ENCODE measurements at regions not wholly inside any gene's neighbourhood (a gene's known extent, or its start where the extent isn't known, plus 50 kb on each side); places are given as distances from the start of the nearest gene placed in this dataset.

- peak; percentile 100 for FAIRE-seq
Observed at GRCh38 chr14:54177641-54178621, 218.9 kb upstream of the CDKN3 start.

DNA sequence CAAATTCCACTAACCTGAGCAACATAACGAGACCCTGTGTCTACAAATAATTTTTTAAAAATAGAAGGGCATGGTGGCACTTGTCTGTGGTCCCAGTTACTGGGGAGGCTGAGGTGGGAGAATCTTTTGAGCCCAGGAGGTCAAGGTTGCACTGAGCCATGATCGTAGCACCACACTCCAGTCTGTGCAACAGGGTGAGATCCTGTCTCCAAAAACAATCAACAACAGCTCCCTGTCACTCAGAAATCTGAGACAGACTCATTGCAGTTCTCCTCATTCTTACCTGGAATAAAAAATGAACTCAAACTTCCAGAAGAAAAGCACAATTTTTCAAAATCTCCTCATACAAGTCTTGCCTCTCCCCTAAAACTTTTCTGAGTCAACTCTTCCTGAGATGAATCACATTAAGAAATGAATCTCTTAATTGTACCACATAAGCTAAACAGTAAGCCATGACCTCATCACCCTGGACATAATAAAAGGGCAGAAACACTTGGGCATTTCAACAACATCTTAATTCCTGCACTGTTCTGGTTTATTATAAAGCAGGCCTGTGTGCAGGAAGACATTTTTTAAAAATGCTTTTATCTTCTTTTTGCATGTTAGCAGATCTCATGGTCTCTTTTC lies 214.3 kb upstream of the CDKN3 start:
- FAIRE-seq: peak; percentile 93

DNA sequence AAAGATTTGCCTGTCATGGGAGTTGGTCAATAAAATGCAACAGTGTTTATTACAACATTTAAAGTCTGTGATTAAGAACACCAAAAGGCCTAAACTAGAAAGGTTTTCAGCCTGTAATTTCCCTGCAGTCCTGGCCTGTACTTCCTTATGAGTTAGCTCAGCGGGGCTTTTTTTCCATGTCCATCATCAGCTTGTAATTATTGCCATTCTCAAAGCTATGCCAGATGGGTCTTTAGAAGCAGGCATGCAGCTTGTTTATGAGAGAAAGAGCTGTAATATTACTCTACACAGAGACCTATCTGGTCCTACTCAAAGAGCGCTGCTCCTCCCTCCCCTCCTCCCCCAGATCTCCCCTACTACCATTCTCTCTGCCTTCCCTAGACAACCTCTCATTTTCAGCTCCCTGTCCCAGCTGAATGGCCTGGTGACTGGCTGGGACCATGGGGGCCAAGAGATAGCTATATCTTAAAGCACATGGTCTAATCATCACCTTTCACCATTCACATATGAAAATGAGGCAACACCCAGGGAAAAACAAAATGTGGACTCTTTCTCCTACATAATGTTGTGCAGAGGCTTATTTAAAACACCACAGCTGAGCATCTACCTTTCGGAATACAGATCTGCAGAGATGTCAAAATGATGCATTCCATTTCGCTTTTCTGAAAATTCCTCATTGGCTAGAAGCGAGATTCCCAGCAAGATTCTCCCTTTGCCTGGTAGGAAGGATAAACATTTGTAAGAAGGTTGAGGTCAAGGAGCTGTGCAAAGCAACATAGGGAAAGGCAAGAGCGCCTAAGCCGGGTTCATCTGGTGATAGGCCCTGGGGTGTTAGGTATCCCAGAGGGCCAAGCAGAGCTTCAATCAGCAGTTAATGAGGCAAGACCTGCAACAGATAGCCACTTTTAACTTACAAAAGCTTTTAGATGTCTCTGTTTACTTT lies 209.7 kb upstream of the CDKN3 start:
- FAIRE-seq: peak; percentile 100

DNA sequence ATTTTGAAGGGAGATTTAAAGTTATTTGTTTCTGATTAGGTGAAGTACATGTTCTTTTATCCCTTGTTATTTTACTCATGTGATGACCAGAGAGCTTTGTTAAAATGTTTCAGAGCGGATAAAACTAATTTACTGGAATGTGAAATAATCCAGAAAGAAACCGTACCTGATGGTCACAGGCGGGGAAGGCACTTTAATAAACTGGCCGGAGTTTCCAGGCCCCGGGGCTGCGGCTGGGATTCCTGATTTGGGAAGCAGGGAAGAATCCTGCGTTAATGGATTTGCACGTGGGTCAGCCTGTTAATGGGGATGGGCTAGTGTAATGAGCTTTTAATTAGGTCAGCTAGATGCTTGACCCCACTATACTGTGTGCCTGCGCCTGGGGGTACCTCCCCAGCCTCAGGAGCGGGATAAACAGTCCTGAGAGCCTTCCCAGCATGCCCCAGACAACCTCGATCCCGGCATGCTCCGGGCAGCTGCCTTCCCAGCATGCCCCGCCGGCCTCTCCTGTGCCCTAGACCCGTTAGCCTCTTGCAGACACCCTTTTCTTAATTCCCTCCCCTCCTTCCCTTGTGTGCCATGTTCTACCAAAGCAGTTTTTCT lies 208.6 kb upstream of the CDKN3 start:
- peak; percentile 100 for FAIRE-seq

DNA sequence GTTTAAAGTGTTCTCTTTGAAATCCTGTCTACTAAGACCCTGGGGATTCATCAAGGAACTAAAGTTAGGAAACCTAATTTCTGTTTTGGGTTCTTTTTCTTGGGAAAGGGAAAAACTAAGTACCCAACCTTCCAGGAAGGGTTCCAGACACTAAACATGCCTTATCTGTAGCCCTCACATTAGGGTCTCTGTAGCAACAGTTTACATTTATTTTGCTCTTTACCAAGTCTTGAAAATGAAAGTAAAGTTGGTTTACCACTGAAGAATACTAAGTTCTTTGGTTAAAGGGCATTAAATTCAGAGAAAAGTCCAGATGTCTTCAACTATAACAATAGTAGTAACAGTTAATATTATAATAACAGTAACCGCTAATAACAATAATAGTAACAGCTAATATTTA lies 207.5 kb upstream of the CDKN3 start:
- no peak for FAIRE-seq

DNA sequence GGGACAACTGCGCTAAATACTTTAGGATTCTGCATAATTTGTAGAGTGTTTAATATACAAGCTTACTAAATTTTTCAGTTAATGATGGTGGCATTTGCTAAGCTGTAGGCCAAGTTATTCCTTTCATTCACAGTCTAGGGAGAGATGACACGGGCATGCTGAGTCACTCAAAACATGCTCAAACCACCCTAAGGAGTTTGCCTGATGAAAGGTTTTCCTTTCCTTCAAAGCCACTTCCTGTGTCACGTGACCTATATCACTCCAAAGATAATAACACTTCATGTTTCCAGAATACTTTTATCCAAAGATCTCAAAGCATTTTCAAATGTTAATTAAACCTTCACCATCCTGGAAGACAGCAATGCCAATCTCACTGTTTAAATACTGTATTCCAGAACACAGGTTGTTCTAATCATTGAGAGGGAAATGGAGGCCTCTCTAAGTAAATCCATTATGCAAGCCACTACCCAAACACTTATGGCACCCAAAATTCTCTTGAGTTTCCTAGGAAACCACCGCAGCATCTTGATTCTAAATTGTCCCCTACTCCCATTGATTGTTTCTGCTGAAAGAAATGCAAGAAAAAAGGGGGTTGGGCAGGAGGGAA lies 207.0 kb upstream of the CDKN3 start:
- peak; percentile 92 for FAIRE-seq

GRCh38 chr14:54191846-54192245 lies 205.0 kb upstream of the CDKN3 start:
- no peak for FAIRE-seq

- no peak for FAIRE-seq
Observed at GRCh38 chr14:54192610-54193009, 204.2 kb upstream of the CDKN3 start.

- FAIRE-seq: no peak
Observed at GRCh38 chr14:54193871-54194270, 202.9 kb upstream of the CDKN3 start.

DNA sequence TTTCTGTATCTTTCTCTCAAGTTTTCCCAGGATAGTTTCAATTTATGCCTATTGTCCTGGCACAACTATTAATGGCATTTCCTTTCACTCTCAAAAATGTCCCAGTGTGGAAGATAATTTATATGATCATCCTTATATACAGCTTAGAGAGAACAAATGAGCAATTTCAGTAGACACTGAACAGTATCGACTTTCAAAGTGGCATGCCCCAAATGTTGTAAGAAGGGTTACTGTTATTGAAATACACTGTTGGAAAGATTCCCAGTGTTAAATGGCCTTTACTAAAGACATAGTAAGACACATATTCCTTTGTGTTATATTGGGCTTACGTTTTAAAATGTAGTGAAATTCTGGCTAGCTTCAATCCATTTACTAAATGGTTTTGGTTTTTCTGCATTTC lies 202.3 kb upstream of the CDKN3 start:
- FAIRE-seq: no peak

DNA sequence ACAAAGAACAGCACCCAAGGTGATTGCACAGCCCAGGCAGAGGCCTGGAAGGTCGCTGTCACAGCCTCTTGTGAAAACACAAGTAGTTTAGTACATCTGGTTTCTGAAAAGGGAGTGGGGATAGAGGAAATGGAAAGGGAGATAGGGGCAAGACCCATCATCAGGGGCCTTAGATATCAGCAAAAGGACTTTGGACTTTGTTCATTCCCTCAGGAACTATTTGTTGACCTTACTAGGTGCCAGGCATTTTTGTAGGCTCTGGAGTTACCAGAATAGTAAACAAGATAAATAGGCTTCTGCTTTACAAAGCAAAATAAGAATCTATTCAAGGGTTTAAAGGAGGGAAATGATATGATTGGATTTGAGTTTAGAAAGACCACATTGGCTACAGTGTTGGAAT lies 199.4 kb upstream of the CDKN3 start:
- FAIRE-seq: no peak

DNA sequence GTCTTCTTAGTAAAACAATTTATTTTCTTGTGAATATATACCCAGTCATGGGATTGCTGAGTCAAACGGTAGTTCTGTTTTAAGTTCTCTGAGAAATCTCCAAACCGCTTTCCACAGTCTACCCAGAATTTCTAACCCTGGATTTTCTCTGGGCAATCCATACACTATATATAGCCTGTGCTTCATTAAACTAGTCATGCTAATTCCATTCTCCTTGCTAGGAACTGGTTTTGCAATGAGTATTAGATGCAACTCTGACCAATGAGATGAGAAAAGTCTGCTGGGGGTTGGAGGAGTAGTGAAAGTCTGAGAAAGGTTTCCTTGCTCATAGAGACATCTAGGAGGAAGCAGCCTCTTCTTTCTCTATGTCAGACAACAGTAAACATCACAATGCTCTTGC lies 196.1 kb upstream of the CDKN3 start:
- no peak for FAIRE-seq

DNA sequence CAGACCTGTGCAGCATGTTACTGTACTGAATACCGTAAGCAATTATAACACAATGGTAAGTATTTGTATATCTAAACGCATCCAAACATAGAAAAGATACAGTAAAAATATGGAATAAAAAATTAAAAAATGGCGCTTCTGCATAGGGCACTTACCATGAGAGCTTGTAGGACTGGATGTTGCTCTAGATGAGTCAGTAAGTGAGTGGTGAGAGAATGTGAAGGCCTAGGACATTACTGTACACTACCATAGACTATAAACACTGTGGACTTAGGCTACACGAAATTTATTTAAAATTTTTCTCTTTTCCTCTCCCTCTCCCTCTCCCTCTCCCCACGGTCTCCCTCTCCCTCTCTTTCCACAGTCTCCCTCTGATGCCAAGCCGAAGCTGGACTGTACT lies 194.5 kb upstream of the CDKN3 start:
- FAIRE-seq: no peak

DNA sequence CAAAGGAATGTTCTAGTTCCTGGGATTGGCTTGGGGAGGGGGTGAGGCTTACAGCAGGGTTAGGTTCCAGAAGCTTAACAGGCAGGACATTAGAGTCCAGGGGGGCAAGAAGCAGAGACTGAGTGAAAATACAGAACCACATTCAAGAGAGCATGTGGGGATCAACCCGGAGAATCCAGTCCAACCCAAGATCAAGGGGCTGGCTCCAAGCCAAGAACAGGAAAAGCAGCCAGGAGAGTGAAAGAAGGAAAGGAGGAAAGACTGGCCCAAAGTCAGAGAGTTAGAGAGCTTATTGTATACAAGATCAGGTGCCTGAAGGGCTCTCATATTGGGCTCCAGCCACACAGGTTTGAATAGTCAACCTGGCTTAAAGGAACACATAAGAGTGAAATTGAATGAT lies 190.3 kb upstream of the CDKN3 start:
- FAIRE-seq: no peak

- no peak for FAIRE-seq
Observed at GRCh38 chr14:54207075-54207474, 189.7 kb upstream of the CDKN3 start.

- no peak for FAIRE-seq
Observed at GRCh38 chr14:54207476-54208462, 189.0 kb upstream of the CDKN3 start.

DNA sequence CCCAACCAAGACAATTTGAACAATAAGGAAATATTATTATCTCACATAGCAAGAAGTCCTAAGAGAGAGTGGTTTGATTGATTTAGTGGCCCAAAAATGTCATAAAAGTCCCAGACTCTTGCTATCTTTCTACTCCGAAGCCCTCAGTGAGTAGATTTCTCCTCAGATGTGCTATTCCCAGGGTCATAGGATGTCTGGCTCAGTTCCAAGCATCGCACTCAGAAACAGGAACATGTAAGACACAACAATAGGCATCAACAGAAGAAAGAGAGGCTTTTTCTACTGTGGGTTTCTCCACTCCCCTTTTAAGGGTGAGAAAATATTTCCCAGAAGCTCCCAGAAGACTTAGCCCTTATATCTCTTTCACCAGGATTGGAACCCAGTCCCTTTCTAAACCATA lies 188.1 kb upstream of the CDKN3 start:
- FAIRE-seq: no peak

DNA sequence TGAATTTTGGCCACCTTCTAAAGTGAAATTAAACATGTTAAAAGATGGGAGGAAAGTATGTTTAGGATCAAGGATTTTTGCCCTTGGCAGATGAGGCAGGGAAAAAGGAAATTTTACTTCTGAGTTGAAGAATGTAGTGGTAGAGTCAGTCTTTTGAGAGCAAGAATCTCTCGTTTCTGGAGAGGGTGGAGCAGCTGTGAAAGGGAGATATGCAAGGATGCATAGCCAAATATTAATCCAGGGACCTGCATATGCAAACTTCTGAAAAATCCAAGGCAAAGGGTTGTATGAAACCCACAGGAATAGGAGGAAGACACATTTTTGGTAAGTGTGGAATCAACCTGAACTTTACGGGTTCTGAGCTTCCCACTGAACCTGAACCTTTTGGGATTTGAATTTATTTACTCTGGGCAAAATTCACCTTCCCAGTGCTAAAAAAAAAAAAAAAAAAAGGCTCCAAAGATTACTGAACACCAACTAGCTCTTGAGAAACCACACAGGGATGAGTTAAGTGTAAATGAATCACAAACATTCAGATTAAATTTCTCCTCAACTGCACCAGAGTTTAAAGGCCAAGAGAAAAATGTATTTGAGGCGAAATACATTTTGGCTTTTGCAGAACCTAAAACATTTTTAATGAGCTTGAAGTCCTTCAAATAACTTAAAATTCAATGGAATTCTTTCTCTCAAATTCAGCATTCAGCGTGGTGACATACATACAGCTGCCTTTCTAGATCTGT lies 187.1 kb upstream of the CDKN3 start:
- FAIRE-seq: no peak

- FAIRE-seq: no peak
Observed at GRCh38 chr14:54211551-54212308, 185.1 kb upstream of the CDKN3 start.
